ENCODE measurements at regions not wholly inside any gene's neighbourhood (a gene's known extent, or its start where the extent isn't known, plus 50 kb on each side); places are given as distances from the start of the nearest gene placed in this dataset.
"Not testable (repeated sequence)": the region's sequence is repeated elsewhere in the genome, so short reads cannot be mapped to it uniquely, and the experiment has no call there.

- no peak for DNase-seq
- Mint-ChIP-seq H3K36me3 (no peaks in the 10 kb centered on the region), H3K4me1 (peaks cover 2% of the 10 kb centered on the region), H3K27me3 (peaks cover 9% of the 10 kb centered on the region), H3K4me3 (no peak overlapping the region), H3K9me3 (no peaks in the 10 kb centered on the region), H3K27ac (no peak overlapping the region)
Observed at GRCh38 chr13:78100486-78100885, 181.9 kb upstream of the EDNRB start.

GRCh38 chr13:78098249-78098648 is 179.6 kb upstream of the EDNRB start:
- no peak for DNase-seq
- Mint-ChIP-seq H3K27ac (no peak overlapping the region), H3K27me3 (peaks cover 9% of the 10 kb centered on the region), H3K4me3 (no peak overlapping the region), H3K36me3 (no peaks in the 10 kb centered on the region), H3K4me1 (no peaks in the 10 kb centered on the region), H3K9me3 (no peaks in the 10 kb centered on the region)

- Mint-ChIP-seq H3K9me3 (no peaks in the 10 kb centered on the region), H3K4me3 (no peak overlapping the region), H3K27ac (no peak overlapping the region), H3K4me1 (no peaks in the 10 kb centered on the region), H3K27me3 (peaks cover 11% of the 10 kb centered on the region), H3K36me3 (no peaks in the 10 kb centered on the region)
- no peak for DNase-seq
Observed at GRCh38 chr13:78096221-78096620, 177.6 kb upstream of the EDNRB start.

GRCh38 chr13:78087966-78088678 is 169.5 kb upstream of the EDNRB start:
- peaks cover 2% of the 10 kb centered on the region for H3K4me1 Mint-ChIP-seq
- peaks cover 21% of the 10 kb centered on the region for H3K27me3 Mint-ChIP-seq
- no peak overlapping the region for H3K4me3 Mint-ChIP-seq
- no peaks in the 10 kb centered on the region for H3K36me3 Mint-ChIP-seq
- peaks cover 2% of the 10 kb centered on the region for H3K9me3 Mint-ChIP-seq
- DNase-seq = no peak
- no peak overlapping the region for H3K27ac Mint-ChIP-seq

GRCh38 chr13:78085434-78086225 is 167.0 kb upstream of the EDNRB start:
- Mint-ChIP-seq H3K9me3 (peaks cover 17% of the 10 kb centered on the region), H3K36me3 (peaks cover 2% of the 10 kb centered on the region), H3K4me1 (peaks cover 2% of the 10 kb centered on the region), H3K4me3 (no peak overlapping the region), H3K27ac (no peak overlapping the region), H3K27me3 (peaks cover 16% of the 10 kb centered on the region)
- no peak for DNase-seq

- DNase-seq = no peak
- no peak overlapping the region for H3K4me3 Mint-ChIP-seq
- H3K27ac Mint-ChIP-seq = no peak overlapping the region
- H3K36me3 Mint-ChIP-seq = peaks cover 2% of the 10 kb centered on the region
- peaks cover 2% of the 10 kb centered on the region for H3K4me1 Mint-ChIP-seq
- H3K27me3 Mint-ChIP-seq = peaks cover 16% of the 10 kb centered on the region
- H3K9me3 Mint-ChIP-seq = peaks cover 20% of the 10 kb centered on the region
Observed at GRCh38 chr13:78084401-78084800, 165.8 kb upstream of the EDNRB start.

- peaks cover 2% of the 10 kb centered on the region for H3K36me3 Mint-ChIP-seq
- H3K27me3 Mint-ChIP-seq = peaks cover 8% of the 10 kb centered on the region
- H3K9me3 Mint-ChIP-seq = peaks cover 20% of the 10 kb centered on the region
- no peak overlapping the region for H3K27ac Mint-ChIP-seq
- H3K4me3 Mint-ChIP-seq = no peak overlapping the region
- H3K4me1 Mint-ChIP-seq = no peaks in the 10 kb centered on the region
- no peak for DNase-seq
Observed at GRCh38 chr13:78078168-78078567, 159.5 kb upstream of the EDNRB start.

GRCh38 chr13:78067290-78067689 is 148.7 kb upstream of the EDNRB start:
- no peak for DNase-seq
- Mint-ChIP-seq H3K27ac (no peak overlapping the region), H3K36me3 (no peaks in the 10 kb centered on the region), H3K4me3 (no peak overlapping the region), H3K27me3 (peaks cover 4% of the 10 kb centered on the region), H3K9me3 (no peaks in the 10 kb centered on the region), H3K4me1 (no peaks in the 10 kb centered on the region)

- Mint-ChIP-seq H3K27me3 (peaks cover 4% of the 10 kb centered on the region), H3K9me3 (no peaks in the 10 kb centered on the region), H3K4me1 (no peaks in the 10 kb centered on the region), H3K36me3 (no peaks in the 10 kb centered on the region), H3K27ac (no peak overlapping the region), H3K4me3 (no peak overlapping the region)
- DNase-seq = no peak
Observed at GRCh38 chr13:78065141-78065540, 146.5 kb upstream of the EDNRB start.

GRCh38 chr13:78061806-78062205 is 143.2 kb upstream of the EDNRB start:
- DNase-seq = no peak
- H3K27ac Mint-ChIP-seq = no peak overlapping the region
- H3K9me3 Mint-ChIP-seq = no peaks in the 10 kb centered on the region
- H3K4me3 Mint-ChIP-seq = no peak overlapping the region
- no peaks in the 10 kb centered on the region for H3K27me3 Mint-ChIP-seq
- H3K4me1 Mint-ChIP-seq = no peaks in the 10 kb centered on the region
- H3K36me3 Mint-ChIP-seq = no peaks in the 10 kb centered on the region

GRCh38 chr13:78060966-78061365 is 142.3 kb upstream of the EDNRB start:
- Mint-ChIP-seq H3K27ac (no peak overlapping the region), H3K27me3 (no peaks in the 10 kb centered on the region), H3K36me3 (no peaks in the 10 kb centered on the region), H3K4me1 (no peaks in the 10 kb centered on the region), H3K4me3 (no peak overlapping the region), H3K9me3 (peaks cover 7% of the 10 kb centered on the region)
- DNase-seq = no peak

- not testable (repeated sequence) for H3K27me3 Mint-ChIP-seq, H3K4me1 Mint-ChIP-seq, DNase-seq, H3K4me3 Mint-ChIP-seq, H3K27ac Mint-ChIP-seq, H3K36me3 Mint-ChIP-seq, H3K9me3 Mint-ChIP-seq
Observed at GRCh38 chr13:78056865-78057264, 138.2 kb upstream of the EDNRB start.

- Mint-ChIP-seq H3K9me3 (peaks cover 7% of the 10 kb centered on the region), H3K27me3 (no peaks in the 10 kb centered on the region), H3K27ac (no peak overlapping the region), H3K4me3 (no peak overlapping the region), H3K4me1 (no peaks in the 10 kb centered on the region), H3K36me3 (no peaks in the 10 kb centered on the region)
- DNase-seq = no peak
Observed at GRCh38 chr13:78054157-78054556, 135.5 kb upstream of the EDNRB start.

- Mint-ChIP-seq H3K36me3 (no peaks in the 10 kb centered on the region), H3K9me3 (no peaks in the 10 kb centered on the region), H3K4me3 (no peak overlapping the region), H3K27me3 (peaks cover 4% of the 10 kb centered on the region), H3K27ac (no peak overlapping the region), H3K4me1 (no peaks in the 10 kb centered on the region)
- no peak for DNase-seq
Observed at GRCh38 chr13:78047151-78047550, 128.5 kb upstream of the EDNRB start.

- DNase-seq = no peak
- no peaks in the 10 kb centered on the region for H3K4me1 Mint-ChIP-seq
- H3K36me3 Mint-ChIP-seq = no peaks in the 10 kb centered on the region
- H3K4me3 Mint-ChIP-seq = no peak overlapping the region
- no peaks in the 10 kb centered on the region for H3K9me3 Mint-ChIP-seq
- no peak overlapping the region for H3K27ac Mint-ChIP-seq
- peaks cover 4% of the 10 kb centered on the region for H3K27me3 Mint-ChIP-seq
Observed at GRCh38 chr13:78046331-78046730, 127.7 kb upstream of the EDNRB start.

GRCh38 chr13:78045916-78046315 is 127.3 kb upstream of the EDNRB start:
- no peaks in the 10 kb centered on the region for H3K4me1 Mint-ChIP-seq
- no peaks in the 10 kb centered on the region for H3K36me3 Mint-ChIP-seq
- H3K9me3 Mint-ChIP-seq = no peaks in the 10 kb centered on the region
- H3K27me3 Mint-ChIP-seq = peaks cover 8% of the 10 kb centered on the region
- H3K27ac Mint-ChIP-seq = no peak overlapping the region
- no peak for DNase-seq
- no peak overlapping the region for H3K4me3 Mint-ChIP-seq

Measured in activated naive CD8-positive, alpha-beta T cell treated with anti-CD3 and anti-CD28 coated beads for 36 hours (primary cell).